ENCODE measurements at regions not wholly inside any gene's neighbourhood (a gene's known extent, or its start where the extent isn't known, plus 50 kb on each side); places are given as distances from the start of the nearest gene placed in this dataset.

GRCh38 chr3:27535809-27536392 lies 51.7 kb upstream of the SLC4A7 start:
- peak overlapping the region; percentile 40; the same call in 1 of the 2 replicates for H3K9ac ChIP-seq
- no peaks in the 10 kb centered on the region for H3K9me2 ChIP-seq
- no peak for DNase-seq
- no peaks in the 10 kb centered on the region for H3K27me3 ChIP-seq (ENCODE audit: insufficient read depth)
- H3K4me3 ChIP-seq (ENCODE audit: low read depth in 2 of 2, low read length in 1 of 2), result no peak overlapping the region
- 76% methylated on average over 2 of the region's 2 CpGs for WGBS (ENCODE audit: low lambda C conversion rate)
- no peak for TF ChIP-seq EZH2phosphoT487 (IDR thresholded peaks at IDR 0.05; ENCODE audit: borderline replicate concordance, low read depth)
- TF ChIP-seq TAF1 (IDR thresholded peaks at IDR 0.05; ENCODE audit: borderline replicate concordance, low read depth, low read length), result no peak
- 0 out of 2 replicates have a peak, but pooled peaks have one; percentile 29 for TF ChIP-seq TEAD4 (IDR thresholded peaks at IDR 0.05; ENCODE audit: borderline replicate concordance, insufficient read depth)
- no peak for TF ChIP-seq USF1 (IDR thresholded peaks at IDR 0.05; ENCODE audit: borderline replicate concordance, low read depth)
- TF ChIP-seq, protein P1, sequence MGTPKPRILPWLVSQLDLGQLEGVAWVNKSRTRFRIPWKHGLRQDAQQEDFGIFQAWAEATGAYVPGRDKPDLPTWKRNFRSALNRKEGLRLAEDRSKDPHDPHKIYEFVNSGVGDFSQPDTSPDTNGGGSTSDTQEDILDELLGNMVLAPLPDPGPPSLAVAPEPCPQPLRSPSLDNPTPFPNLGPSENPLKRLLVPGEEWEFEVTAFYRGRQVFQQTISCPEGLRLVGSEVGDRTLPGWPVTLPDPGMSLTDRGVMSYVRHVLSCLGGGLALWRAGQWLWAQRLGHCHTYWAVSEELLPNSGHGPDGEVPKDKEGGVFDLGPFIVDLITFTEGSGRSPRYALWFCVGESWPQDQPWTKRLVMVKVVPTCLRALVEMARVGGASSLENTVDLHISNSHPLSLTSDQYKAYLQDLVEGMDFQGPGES (IDR thresholded peaks at IDR 0.05; ENCODE audit: low read depth, low read length), result no peak
- TF ChIP-seq FOSL2 (IDR thresholded peaks at IDR 0.05; ENCODE audit: borderline replicate concordance, low read depth), result peak; percentile 50; the same call in 1 of the 2 replicates
- peak; percentile 26; the same call in 1 of the 2 replicates for TF ChIP-seq TCF12 (IDR thresholded peaks at IDR 0.05)
- peak overlapping the region in 1 of 2 experiments; percentile 92; a peak in 3 of 4 replicates for H3K27ac ChIP-seq (ENCODE audit: low read depth in 2 of 2, low read length in 1 of 2)
- peaks cover 35% of the 10 kb centered on the region for H3F3A ChIP-seq (replicated peaks; ENCODE audit: insufficient read depth)
- H3K9me3 ChIP-seq, result no peaks in the 10 kb centered on the region
- H3K79me2 ChIP-seq (ENCODE audit: insufficient read depth), result no peaks in the 10 kb centered on the region
- no peaks in the 10 kb centered on the region for H4K20me1 ChIP-seq (ENCODE audit: insufficient read depth)
- no peaks in the 10 kb centered on the region for H3K36me3 ChIP-seq (replicated peaks in 1 of 2; ENCODE audit: control insufficient read depth in 1 of 2, insufficient read depth in 2 of 2, low read length in 1 of 2)
- peaks cover 0 to 29% of the 10 kb centered on the region in 2 experiments; a peak in 2 of 4 replicates for H3K4me1 ChIP-seq (ENCODE audit: control insufficient read depth in 1 of 2, insufficient read depth in 2 of 2, low read depth in 1 of 2, low read length in 1 of 2)
- CTCF ChIA-PET, result interaction anchor here (0.6 kb wide), 1 partner anchor 816 kb away, joined by 3 read pairs; no protein-coding TSS in a partner anchor
- H3K4me2 ChIP-seq, result no peak overlapping the region; the same call in 1 of the 2 replicates
- POLR2A ChIA-PET, result no interaction called here
- H2AFZ ChIP-seq (ENCODE audit: low read depth), result no peak overlapping the region

DNA sequence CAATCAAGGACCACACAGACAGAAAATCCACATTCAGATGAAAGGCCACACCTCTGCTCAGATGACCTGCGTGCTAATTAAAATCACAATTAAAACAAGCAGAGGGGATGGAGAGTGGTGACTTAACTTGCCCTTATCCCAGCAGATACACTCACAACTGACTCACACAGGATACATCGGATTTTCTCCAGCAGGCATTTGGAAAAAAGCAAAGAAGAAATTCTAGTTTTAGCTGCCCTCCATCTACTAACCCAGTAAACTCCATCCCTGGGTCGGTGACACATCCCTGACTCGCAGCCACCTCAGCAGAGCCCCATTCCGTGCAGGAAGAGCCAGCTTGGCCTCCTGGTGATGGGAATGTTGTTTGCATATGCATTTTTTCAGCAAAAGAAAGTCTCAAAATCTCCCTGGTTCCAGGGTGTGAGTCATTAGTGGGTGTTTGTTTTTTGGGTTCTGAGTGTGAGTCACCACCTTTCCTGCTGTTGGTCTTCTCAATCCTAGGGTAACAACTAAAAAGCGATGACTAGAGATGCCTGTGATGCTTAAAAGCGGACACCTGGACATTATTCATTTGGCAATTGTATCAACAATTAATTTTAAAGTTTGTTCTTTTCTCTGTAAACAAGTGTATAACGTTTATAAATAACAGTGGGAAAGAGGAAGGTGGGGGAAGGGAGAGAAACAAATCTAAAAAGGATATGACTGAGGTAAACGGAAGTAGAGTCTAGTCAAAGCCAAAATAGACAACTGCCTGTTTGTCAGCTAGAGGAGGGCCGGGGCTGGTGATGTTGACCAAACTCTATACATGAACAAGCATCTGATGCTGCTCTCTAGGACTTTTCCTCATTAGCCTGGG lies 49.8 kb upstream of the SLC4A7 start:
- no peaks in the 10 kb centered on the region for H4K20me1 ChIP-seq (ENCODE audit: insufficient read depth)
- H3K36me3 ChIP-seq (replicated peaks in 1 of 2; ENCODE audit: control insufficient read depth in 1 of 2, insufficient read depth in 2 of 2, low read length in 1 of 2), result no peaks in the 10 kb centered on the region
- peaks cover 35% of the 10 kb centered on the region for H3F3A ChIP-seq (replicated peaks; ENCODE audit: insufficient read depth)
- H3K9ac ChIP-seq, result peak overlapping the region; percentile 52
- H3K4me1 ChIP-seq (ENCODE audit: control insufficient read depth in 1 of 2, insufficient read depth in 2 of 2, low read depth in 1 of 2, low read length in 1 of 2), result peaks cover 0 to 29% of the 10 kb centered on the region in 2 experiments; a peak in 2 of 4 replicates
- H3K27ac ChIP-seq (ENCODE audit: low read depth in 2 of 2, low read length in 1 of 2), result peak overlapping the region; percentile 12 to 92; a peak in 3 of 4 replicates
- peak overlapping the region; percentile 64 for H3K4me2 ChIP-seq
- peak overlapping the region; percentile 42 for H2AFZ ChIP-seq (ENCODE audit: low read depth)
- CTCF ChIA-PET, result interaction anchor here (1.4 kb wide), 1 partner anchor 12 kb away, joined by 5 read pairs; no protein-coding TSS in a partner anchor
- H3K9me2 ChIP-seq, result no peaks in the 10 kb centered on the region
- no peaks in the 10 kb centered on the region for H3K27me3 ChIP-seq (ENCODE audit: insufficient read depth)
- 0 out of 4 replicates have a peak overlapping the region, but pooled peaks of 1 of the 2 experiments have one; percentile 9 for H3K4me3 ChIP-seq (ENCODE audit: low read depth in 2 of 2, low read length in 1 of 2)
- POLR2A ChIA-PET, result interaction anchor here (0.6 kb wide), 1 partner anchor 43 kb away, joined by 7 read pairs; no protein-coding TSS in a partner anchor
- no peak for DNase-seq
- H3K9me3 ChIP-seq, result no peaks in the 10 kb centered on the region
- 12% methylated on average over 10 of the region's 10 CpGs for WGBS (ENCODE audit: low lambda C conversion rate)
- H3K79me2 ChIP-seq (ENCODE audit: insufficient read depth), result no peaks in the 10 kb centered on the region
- TF ChIP-seq SIN3A (IDR thresholded peaks at IDR 0.05; ENCODE audit: borderline replicate concordance, low read depth, low read length), result no peak; the same call in 1 of the 2 replicates
- TF ChIP-seq USF1 (IDR thresholded peaks at IDR 0.05; ENCODE audit: borderline replicate concordance, low read depth), result no peak
- TF ChIP-seq, protein P2, sequence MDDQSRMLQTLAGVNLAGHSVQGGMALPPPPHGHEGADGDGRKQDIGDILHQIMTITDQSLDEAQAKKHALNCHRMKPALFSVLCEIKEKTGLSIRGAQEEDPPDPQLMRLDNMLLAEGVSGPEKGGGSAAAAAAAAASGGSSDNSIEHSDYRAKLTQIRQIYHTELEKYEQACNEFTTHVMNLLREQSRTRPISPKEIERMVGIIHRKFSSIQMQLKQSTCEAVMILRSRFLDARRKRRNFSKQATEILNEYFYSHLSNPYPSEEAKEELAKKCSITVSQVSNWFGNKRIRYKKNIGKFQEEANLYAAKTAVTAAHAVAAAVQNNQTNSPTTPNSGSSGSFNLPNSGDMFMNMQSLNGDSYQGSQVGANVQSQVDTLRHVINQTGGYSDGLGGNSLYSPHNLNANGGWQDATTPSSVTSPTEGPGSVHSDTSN (IDR thresholded peaks at IDR 0.05), result peak; percentile 67
- no peak for TF ChIP-seq RAD21 (IDR thresholded peaks at IDR 0.05; ENCODE audit: low read length)
- peak; percentile 90 for TF ChIP-seq TEAD4 (IDR thresholded peaks at IDR 0.05; ENCODE audit: borderline replicate concordance, insufficient read depth)
- TF ChIP-seq YY1 (IDR thresholded peaks at IDR 0.05; ENCODE audit: low read depth), result no peak
- TF ChIP-seq NFIC (IDR thresholded peaks at IDR 0.05; ENCODE audit: borderline replicate concordance), result peak; percentile 80
- peak; percentile 49; the same call in 1 of the 2 replicates for TF ChIP-seq MEF2A (IDR thresholded peaks at IDR 0.05; ENCODE audit: borderline replicate concordance, low read depth)
- peak; percentile 96 for TF ChIP-seq FOSL2 (IDR thresholded peaks at IDR 0.05; ENCODE audit: borderline replicate concordance, low read depth)
- TF ChIP-seq, protein P1 (IDR thresholded peaks at IDR 0.05; ENCODE audit: low read depth, low read length), result no peak
- TF ChIP-seq GABPA (IDR thresholded peaks at IDR 0.05; ENCODE audit: low read depth), result no peak
- no peak for TF ChIP-seq RFX5 (IDR thresholded peaks at IDR 0.05; ENCODE audit: low read length)
